SK-N-SH (cell line): ENCODE measurements at regions not wholly inside any gene's neighbourhood (a gene's known extent, or its start where the extent isn't known, plus 50 kb on each side); places are given as distances from the start of the nearest gene placed in this dataset.

Source experiments
- CTCF ChIA-PET: fragments of 300-600, 350-600 bp; formaldehyde crosslinking; extraction: SDS; loops from one replicate; lab custom pipeline; 2021; lab: Yijun Ruan, JAX
- POLR2A ChIA-PET: fragments of 350-600 bp; sonication (Branson Sonifier 250); formaldehyde crosslinking; extraction: SDS; loops from one replicate; lab custom pipeline; 2020; ENCODE audit warnings: antibody characterized with exemption, inconsistent platforms; lab: Yijun Ruan, JAX
- DNase-seq: peaks from one replicate; pipeline ENCODE4 v3.0.0; 2012
- H2AFZ ChIP-seq: fragments of 200-600 bp; sonication (generic); 2 replicates; pipeline ENCODE4 v1.8.1; 2016; ENCODE audit warnings: antibody characterized with exemption, mild to moderate bottlenecking, low read depth
- H3F3A ChIP-seq: fragments of 200-600 bp; sonication (generic); replicated peaks from 2 replicates; pipeline ENCODE3; 2016; ENCODE audit warnings: antibody characterized with exemption, mild to moderate bottlenecking; ENCODE audit not compliant: insufficient read depth
- H3K27ac ChIP-seq, 2 experiments: fragments of 200-500 bp in 1 of 2; fragments of 200-600 bp in 1 of 2; sonication (Bioruptor generic) in 1 of 2; sonication (generic), shearing (Covaris generic) in 1 of 2; 2 replicates each; pipeline versions ENCODE4 v1.5.1 to v1.6.1; 2014 to 2016; ENCODE audit warnings: low read depth in 2 of 2, inconsistent platforms in 1 of 2, low read length in 1 of 2, mild to moderate bottlenecking in 1 of 2, mixed read lengths in 1 of 2
- H3K27me3 ChIP-seq: fragments of 200-600 bp; sonication (generic), shearing (Covaris generic); 2 replicates; pipeline ENCODE4 v1.6.1; 2016; ENCODE audit warnings: mixed run types; ENCODE audit not compliant: insufficient read depth
- H3K36me3 ChIP-seq, 2 experiments: fragments of 200-500 bp in 1 of 2; fragments of 200-600 bp in 1 of 2; sonication (Bioruptor generic) in 1 of 2; sonication (generic) in 1 of 2; replicated peaks in 1 of 2; 2 replicates each; pipeline versions ENCODE3 to v1.5.1; 2014 to 2016; ENCODE audit warnings: low read length in 1 of 2, mild to moderate bottlenecking in 1 of 2; ENCODE audit not compliant: insufficient read depth in 2 of 2, control insufficient read depth in 1 of 2
- H3K4me1 ChIP-seq, 2 experiments: fragments of 200-500 bp in 1 of 2; fragments of 200-600 bp in 1 of 2; sonication (Bioruptor generic) in 1 of 2; sonication (generic), shearing (Covaris generic) in 1 of 2; 2 replicates each; pipeline versions ENCODE4 v1.5.1 to v1.6.1; 2014 to 2016; ENCODE audit warnings: low read depth in 1 of 2, low read length in 1 of 2, mixed run types in 1 of 2; ENCODE audit not compliant: insufficient read depth in 2 of 2, control insufficient read depth in 1 of 2
- H3K4me2 ChIP-seq: fragments of 200-600 bp; sonication (generic), shearing (Covaris generic); 2 replicates; pipeline ENCODE4 v1.6.1; 2017; ENCODE audit warnings: mixed run types
- H3K4me3 ChIP-seq, 2 experiments: fragments of 200-500 bp in 1 of 2; fragments of 200-600 bp in 1 of 2; sonication (Bioruptor generic) in 1 of 2; sonication (generic), shearing (Covaris generic) in 1 of 2; 2 replicates each; pipeline versions ENCODE4 v1.5.1 to v1.8.1; 2014 to 2016; ENCODE audit warnings: low read depth in 2 of 2, inconsistent platforms in 1 of 2, low read length in 1 of 2, mild to moderate bottlenecking in 1 of 2, mixed read lengths in 1 of 2, moderate library complexity in 1 of 2
- H3K79me2 ChIP-seq: fragments of 200-600 bp; sonication (generic); 2 replicates; pipeline ENCODE4 v1.8.1; 2017; ENCODE audit warnings: mild to moderate bottlenecking; ENCODE audit not compliant: insufficient read depth
- H3K9ac ChIP-seq: fragments of 200-600 bp; sonication (generic); 2 replicates; pipeline ENCODE4 v1.6.1; 2017; ENCODE audit warnings: mixed run types
- H3K9me2 ChIP-seq: fragments of 200-600 bp; sonication (generic); 2 replicates; pipeline ENCODE4 v1.6.1; 2017; ENCODE audit warnings: mixed run types
- H3K9me3 ChIP-seq: fragments of 200-600 bp; sonication (generic); 2 replicates; pipeline ENCODE4 v1.6.1; 2017; ENCODE audit warnings: mixed run types, mild to moderate bottlenecking, moderate library complexity
- H4K20me1 ChIP-seq: fragments of 200-600 bp; sonication (generic); 2 replicates; pipeline ENCODE4 v1.6.1; 2017; ENCODE audit warnings: mild to moderate bottlenecking, mixed run types; ENCODE audit not compliant: insufficient read depth
- CHD2 ChIP-seq: fragments of 150-350 bp; IDR thresholded peaks from 2 replicates; pipeline ENCODE4 v1.6.1; 2018; ENCODE audit warnings: low read length; ENCODE audit not compliant: partially characterized antibody
- ELF1 ChIP-seq: IDR thresholded peaks from 2 replicates; pipeline ENCODE4 v1.4.0; 2012
- EZH2phosphoT487 ChIP-seq: fragments of 200-600 bp; sonication (generic); IDR thresholded peaks from 2 replicates; pipeline ENCODE4 v1.6.1; 2017; ENCODE audit warnings: low read depth, mixed run types, mild to moderate bottlenecking, antibody characterized with exemption, moderate library complexity, borderline replicate concordance
- FOXJ3 ChIP-seq: sonication (generic); formaldehyde crosslinking; IDR thresholded peaks from 2 replicates; pipeline ENCODE4 v1.5.1; 2020; ENCODE audit warnings: mild to moderate bottlenecking, missing genetic modification reagents
- FOXM1 ChIP-seq: IDR thresholded peaks from 2 replicates; pipeline ENCODE4 v1.4.0; 2012; ENCODE audit warnings: low read depth, mild to moderate bottlenecking
- GATA2 ChIP-seq: sonication (generic); formaldehyde crosslinking; IDR thresholded peaks from 2 replicates; pipeline ENCODE4 v1.5.0; 2020; ENCODE audit warnings: mild to moderate bottlenecking, missing genetic modification reagents
- IRF3 ChIP-seq: fragments of 150-350 bp; IDR thresholded peaks from 2 replicates; pipeline ENCODE4 v1.6.1; 2016; ENCODE audit warnings: mild to moderate bottlenecking, low read depth, low read length
- MEF2A ChIP-seq: IDR thresholded peaks from 2 replicates; pipeline ENCODE4 v1.4.0; 2012; ENCODE audit warnings: low read depth, borderline replicate concordance
- NFIC ChIP-seq: IDR thresholded peaks from 2 replicates; pipeline ENCODE4 v1.4.0; 2012; ENCODE audit warnings: borderline replicate concordance
- NRF1 ChIP-seq: IDR thresholded peaks from 2 replicates; pipeline ENCODE4 v1.6.1; 2012; ENCODE audit warnings: low read depth, mild to moderate bottlenecking, low read length
- RAD21 ChIP-seq: IDR thresholded peaks from 2 replicates; pipeline ENCODE4 v1.6.1; 2012; ENCODE audit warnings: mild to moderate bottlenecking, low read length
- RCOR1 ChIP-seq: fragments of 150-350 bp; IDR thresholded peaks from 2 replicates; pipeline ENCODE4 v1.6.1; 2017; ENCODE audit warnings: antibody characterized with exemption, low read length
- REST ChIP-seq: IDR thresholded peaks from 2 replicates; pipeline ENCODE4 v1.6.1; 2012; ENCODE audit warnings: mild to moderate bottlenecking, low read depth, low read length, moderate library complexity
- RFX5 ChIP-seq: IDR thresholded peaks from 2 replicates; pipeline ENCODE4 v1.6.1; 2012; ENCODE audit warnings: mild to moderate bottlenecking, improper control_type of control experiment, low read length
- SIN3A ChIP-seq: IDR thresholded peaks from 2 replicates; pipeline ENCODE4 v1.6.1; 2012; ENCODE audit warnings: low read depth, mild to moderate bottlenecking, low read length, moderate library complexity, borderline replicate concordance
- SMC3 ChIP-seq: IDR thresholded peaks from 2 replicates; pipeline ENCODE4 v1.6.1; 2012; ENCODE audit warnings: low read depth, low read length, improper control_type of control experiment
- YY1 ChIP-seq: IDR thresholded peaks from 2 replicates; pipeline ENCODE4 v1.4.0; 2012; ENCODE audit warnings: low read depth, mild to moderate bottlenecking
- ZBTB33 ChIP-seq: IDR thresholded peaks from 2 replicates; pipeline ENCODE4 v1.4.0; 2012; ENCODE audit warnings: low read depth, borderline replicate concordance
- WGBS: methylation state at CpG from one replicate; pipeline ENCODE4 v1.1.6; 2017; ENCODE audit warnings: low lambda C conversion rate; 5-methylcytosine and 5-hydroxymethylcytosine counted together

- H3K9me2 ChIP-seq, result no peaks in the 10 kb centered on the region
- no peaks in the 10 kb centered on the region for H3K4me1 ChIP-seq
- no peak overlapping the region for H3K4me3 ChIP-seq
- no peak overlapping the region for H3K4me2 ChIP-seq
- no peak for TF ChIP-seq FOXM1
- no peak for TF ChIP-seq SIN3A
- no peak for TF ChIP-seq EZH2phosphoT487
- no peak for TF ChIP-seq ZBTB33
- TF ChIP-seq SMC3, result no peak
- TF ChIP-seq NRF1, result no peak
- no peak for TF ChIP-seq RCOR1
- no peak for TF ChIP-seq NFIC
- TF ChIP-seq FOXJ3 (CRISPR knock-in tag), result no peak
- TF ChIP-seq IRF3, result no peak
- no peak for TF ChIP-seq MEF2A
- no peak for TF ChIP-seq YY1
- no peak for TF ChIP-seq GATA2 (CRISPR knock-in tag)
- no peak for TF ChIP-seq CHD2
- TF ChIP-seq ELF1, result no peak
- TF ChIP-seq REST, result no peak
- no peak for TF ChIP-seq RFX5
- no peak for TF ChIP-seq RAD21
- no peaks in the 10 kb centered on the region for H3K79me2 ChIP-seq
- WGBS, result 34% methylated on average over 6 of the region's 6 CpGs
- no peaks in the 10 kb centered on the region for H3K27me3 ChIP-seq
- H2AFZ ChIP-seq, result no peak overlapping the region
- no peaks in the 10 kb centered on the region for H3K36me3 ChIP-seq
- POLR2A ChIA-PET, result no interaction called here
- H3K9me3 ChIP-seq, result no peaks in the 10 kb centered on the region
- H4K20me1 ChIP-seq, result no peaks in the 10 kb centered on the region
- CTCF ChIA-PET, result no interaction called here
- DNase-seq, result no peak
- H3K9ac ChIP-seq, result no peak overlapping the region
- no peak overlapping the region for H3K27ac ChIP-seq
- H3F3A ChIP-seq, result no peaks in the 10 kb centered on the region
These were observed 135.6 kb upstream of the PLS3 start for GRCh38 chrX:115425359-115425758.
